ENCODE measurements at regions not wholly inside any gene's neighbourhood (a gene's known extent, or its start where the extent isn't known, plus 50 kb on each side); places are given as distances from the start of the nearest gene placed in this dataset.

GRCh38 chr6:113762641-113763040 lies 94.5 kb upstream of the MARCKS start:
- in situ Hi-C loops (cut with HindIII; ENCODE audit: low pct_unique_long_range_greater_than_20kb, low sequenced_read_pairs) = no loop called here
- Histone ChIP-seq H3K36me3 (ENCODE audit: control insufficient read depth, insufficient read depth, low read length) (no peaks in the 10 kb centered on the region), H3K27me3 (ENCODE audit: control insufficient read depth, insufficient read depth, low read length) (no peaks in the 10 kb centered on the region), H3K4me3 (ENCODE audit: low read depth in 2 of 2, low read length in 2 of 2) (no peak overlapping the region), H3K4me1 (ENCODE audit: control insufficient read depth, insufficient read depth, low read length) (no peaks in the 10 kb centered on the region), H3K9me3 (ENCODE audit: control insufficient read depth, insufficient read depth, low read depth, low read length) (no peaks in the 10 kb centered on the region), H3K27ac (ENCODE audit: low read length) (no peak overlapping the region)
- DNase-seq (ENCODE audit: low read depth, low spot score) (no peak), ATAC-seq (no peak)
- CTCF ChIA-PET = no interaction called here
- no TSS peak for BruUV-seq (replicated peaks)
- POLR2A ChIA-PET = no interaction called here
- intact Hi-C loops (cut with micrococcal nuclease; ENCODE audit: unreplicated experiment) = no loop called here
- TF ChIP-seq REST (IDR thresholded peaks at IDR 0.05; ENCODE audit: insufficient read depth in 1 of 2, low read depth in 2 of 2, low read length in 1 of 2) (no peak), TCF7L2 (IDR thresholded peaks at IDR 0.05; ENCODE audit: low read depth, low read length) (no peak), POLR2AphosphoS5 (IDR thresholded peaks at IDR 0.05; ENCODE audit: low read depth, low read length) (no peak), SIN3A (IDR thresholded peaks at IDR 0.05; ENCODE audit: borderline replicate concordance, insufficient read depth, low read depth, low read length) (no peak), CTCF (IDR thresholded peaks at IDR 0.05) (no peak)

GRCh38 chr6:113763311-113763766 lies 93.8 kb upstream of the MARCKS start:
- CTCF ChIA-PET = no interaction called here
- BruUV-seq (replicated peaks) = no TSS peak

More at GRCh38 chr6:113763311-113763766, 93.8 kb upstream of the MARCKS start:
- no peak overlapping the region for H3K4me3 ChIP-seq (ENCODE audit: low read depth in 2 of 2, low read length in 2 of 2)
- in situ Hi-C loops (cut with HindIII; ENCODE audit: low pct_unique_long_range_greater_than_20kb, low sequenced_read_pairs) (no loop called here), intact Hi-C loops (cut with micrococcal nuclease; ENCODE audit: unreplicated experiment) (no loop called here)
- DNase-seq (ENCODE audit: low read depth, low spot score) (no peak), ATAC-seq (no peak)
- H3K9me3 ChIP-seq (ENCODE audit: control insufficient read depth, insufficient read depth, low read depth, low read length) = no peaks in the 10 kb centered on the region
- POLR2A ChIA-PET = no interaction called here
- H3K27ac ChIP-seq (ENCODE audit: low read length) = no peak overlapping the region
- no peak for TF ChIP-seq SIN3A (IDR thresholded peaks at IDR 0.05; ENCODE audit: borderline replicate concordance, insufficient read depth, low read depth, low read length)
- TF ChIP-seq CTCF (IDR thresholded peaks at IDR 0.05) = no peak
- TF ChIP-seq POLR2AphosphoS5 (IDR thresholded peaks at IDR 0.05; ENCODE audit: low read depth, low read length) = no peak
- no peak for TF ChIP-seq REST (IDR thresholded peaks at IDR 0.05; ENCODE audit: insufficient read depth in 1 of 2, low read depth in 2 of 2, low read length in 1 of 2)
- TF ChIP-seq TCF7L2 (IDR thresholded peaks at IDR 0.05; ENCODE audit: low read depth, low read length) = no peak
- H3K27me3 ChIP-seq (ENCODE audit: control insufficient read depth, insufficient read depth, low read length) = no peaks in the 10 kb centered on the region
- H3K36me3 ChIP-seq (ENCODE audit: control insufficient read depth, insufficient read depth, low read length) = no peaks in the 10 kb centered on the region
- H3K4me1 ChIP-seq (ENCODE audit: control insufficient read depth, insufficient read depth, low read length) = no peaks in the 10 kb centered on the region
